ENCODE measurements at regions not wholly inside any gene's neighbourhood (a gene's known extent, or its start where the extent isn't known, plus 50 kb on each side); places are given as distances from the start of the nearest gene placed in this dataset.

DNA sequence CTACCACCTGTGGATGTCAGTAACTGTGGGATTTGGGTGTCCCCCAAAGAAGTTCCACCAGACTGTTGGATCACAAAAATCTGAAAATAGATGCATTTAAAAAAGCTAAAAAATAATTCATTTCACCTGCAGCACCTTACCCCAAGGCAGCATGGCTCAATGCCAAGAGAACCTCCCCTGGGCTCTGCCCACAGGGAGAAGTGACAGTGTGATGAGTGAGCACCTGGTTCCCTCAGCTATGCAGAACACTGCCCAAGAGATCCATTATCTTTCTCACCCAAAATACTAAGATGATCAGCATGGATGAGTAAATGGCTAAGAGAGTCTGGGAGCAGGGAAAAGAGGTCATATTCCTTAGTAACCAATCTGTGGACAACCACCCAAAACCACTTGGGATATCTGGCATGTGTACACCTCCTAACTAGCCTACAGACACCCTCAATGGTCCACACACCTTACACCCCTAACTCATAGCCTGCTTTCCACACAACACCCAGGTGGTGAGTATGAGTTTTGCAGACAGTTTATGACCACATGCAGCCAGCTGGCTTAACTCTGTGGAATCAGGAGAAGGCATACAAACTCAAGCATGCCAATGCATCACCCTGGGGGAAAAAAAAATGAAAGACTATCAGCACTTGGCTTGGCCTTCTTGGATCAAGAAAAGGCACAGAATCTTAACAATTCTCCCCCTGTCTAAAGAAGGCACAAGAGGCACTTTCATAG is 416.5 kb upstream of the SMIM31 start:
- no peak for TF ChIP-seq POLR2A (IDR thresholded peaks at IDR 0.05; ENCODE audit: low read length)
- no peak for TF ChIP-seq REST (IDR thresholded peaks at IDR 0.05)
- TF ChIP-seq, protein P1, sequence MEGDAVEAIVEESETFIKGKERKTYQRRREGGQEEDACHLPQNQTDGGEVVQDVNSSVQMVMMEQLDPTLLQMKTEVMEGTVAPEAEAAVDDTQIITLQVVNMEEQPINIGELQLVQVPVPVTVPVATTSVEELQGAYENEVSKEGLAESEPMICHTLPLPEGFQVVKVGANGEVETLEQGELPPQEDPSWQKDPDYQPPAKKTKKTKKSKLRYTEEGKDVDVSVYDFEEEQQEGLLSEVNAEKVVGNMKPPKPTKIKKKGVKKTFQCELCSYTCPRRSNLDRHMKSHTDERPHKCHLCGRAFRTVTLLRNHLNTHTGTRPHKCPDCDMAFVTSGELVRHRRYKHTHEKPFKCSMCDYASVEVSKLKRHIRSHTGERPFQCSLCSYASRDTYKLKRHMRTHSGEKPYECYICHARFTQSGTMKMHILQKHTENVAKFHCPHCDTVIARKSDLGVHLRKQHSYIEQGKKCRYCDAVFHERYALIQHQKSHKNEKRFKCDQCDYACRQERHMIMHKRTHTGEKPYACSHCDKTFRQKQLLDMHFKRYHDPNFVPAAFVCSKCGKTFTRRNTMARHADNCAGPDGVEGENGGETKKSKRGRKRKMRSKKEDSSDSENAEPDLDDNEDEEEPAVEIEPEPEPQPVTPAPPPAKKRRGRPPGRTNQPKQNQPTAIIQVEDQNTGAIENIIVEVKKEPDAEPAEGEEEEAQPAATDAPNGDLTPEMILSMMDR (IDR thresholded peaks at IDR 0.05) = no peak
- TF ChIP-seq RFX5 (IDR thresholded peaks at IDR 0.05) = no peak
- no peak for TF ChIP-seq SREBF2 (IDR thresholded peaks at IDR 0.05)
- no peak for TF ChIP-seq NR3C1 (IDR thresholded peaks at IDR 0.05)

Data from A549 (cell line).